ENCODE measurements at regions not wholly inside any gene's neighbourhood (a gene's known extent, or its start where the extent isn't known, plus 50 kb on each side); places are given as distances from the start of the nearest gene placed in this dataset.

DNA sequence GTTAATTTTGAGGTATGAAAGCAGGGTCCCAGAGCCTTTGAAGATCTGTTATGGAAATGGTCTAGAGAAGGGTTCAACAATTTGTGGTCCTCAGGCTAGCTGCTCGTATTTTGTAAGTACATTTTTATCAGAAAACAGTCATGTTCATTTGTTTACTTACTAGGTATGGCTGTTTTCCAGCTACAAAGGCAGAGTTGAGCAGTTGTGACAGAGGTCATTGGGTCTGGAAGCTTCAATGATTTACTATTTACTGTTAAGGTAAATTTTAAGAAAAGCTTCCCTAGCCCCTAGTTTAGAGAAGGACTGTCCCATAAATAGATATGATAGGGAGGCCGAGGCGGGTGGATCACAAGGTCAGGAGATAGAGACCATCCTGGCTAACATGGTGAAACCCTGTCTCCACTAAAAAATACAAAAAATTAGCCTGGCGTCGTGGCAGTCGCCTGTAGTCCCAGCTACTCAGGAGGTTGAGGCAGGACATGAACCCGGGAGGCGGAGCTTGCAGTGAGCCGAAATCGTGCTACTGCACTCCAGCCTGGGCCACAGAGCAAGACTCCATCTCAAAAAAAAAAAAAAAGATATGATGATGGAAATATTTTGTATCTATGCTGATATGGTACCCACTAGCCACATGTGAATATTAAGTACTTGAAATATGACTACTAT, 538.4 kb upstream of the CITED2 start:
- TF ChIP-seq, protein P1, sequence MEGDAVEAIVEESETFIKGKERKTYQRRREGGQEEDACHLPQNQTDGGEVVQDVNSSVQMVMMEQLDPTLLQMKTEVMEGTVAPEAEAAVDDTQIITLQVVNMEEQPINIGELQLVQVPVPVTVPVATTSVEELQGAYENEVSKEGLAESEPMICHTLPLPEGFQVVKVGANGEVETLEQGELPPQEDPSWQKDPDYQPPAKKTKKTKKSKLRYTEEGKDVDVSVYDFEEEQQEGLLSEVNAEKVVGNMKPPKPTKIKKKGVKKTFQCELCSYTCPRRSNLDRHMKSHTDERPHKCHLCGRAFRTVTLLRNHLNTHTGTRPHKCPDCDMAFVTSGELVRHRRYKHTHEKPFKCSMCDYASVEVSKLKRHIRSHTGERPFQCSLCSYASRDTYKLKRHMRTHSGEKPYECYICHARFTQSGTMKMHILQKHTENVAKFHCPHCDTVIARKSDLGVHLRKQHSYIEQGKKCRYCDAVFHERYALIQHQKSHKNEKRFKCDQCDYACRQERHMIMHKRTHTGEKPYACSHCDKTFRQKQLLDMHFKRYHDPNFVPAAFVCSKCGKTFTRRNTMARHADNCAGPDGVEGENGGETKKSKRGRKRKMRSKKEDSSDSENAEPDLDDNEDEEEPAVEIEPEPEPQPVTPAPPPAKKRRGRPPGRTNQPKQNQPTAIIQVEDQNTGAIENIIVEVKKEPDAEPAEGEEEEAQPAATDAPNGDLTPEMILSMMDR (conservative IDR thresholded peaks at IDR 0.05 in 1 of 2, IDR thresholded peaks at IDR 0.05 in 1 of 2; ENCODE audit: extremely low read depth in 1 of 2, insufficient read depth in 1 of 2, low read depth in 1 of 2, low read length in 2 of 2): no peak
- no peak for TF ChIP-seq EZH2 (IDR thresholded peaks at IDR 0.05; ENCODE audit: borderline replicate concordance, low read length)

All from mammary epithelial cell (primary cell).